ENCODE measurements at regions not wholly inside any gene's neighbourhood (a gene's known extent, or its start where the extent isn't known, plus 50 kb on each side); places are given as distances from the start of the nearest gene placed in this dataset.

DNA sequence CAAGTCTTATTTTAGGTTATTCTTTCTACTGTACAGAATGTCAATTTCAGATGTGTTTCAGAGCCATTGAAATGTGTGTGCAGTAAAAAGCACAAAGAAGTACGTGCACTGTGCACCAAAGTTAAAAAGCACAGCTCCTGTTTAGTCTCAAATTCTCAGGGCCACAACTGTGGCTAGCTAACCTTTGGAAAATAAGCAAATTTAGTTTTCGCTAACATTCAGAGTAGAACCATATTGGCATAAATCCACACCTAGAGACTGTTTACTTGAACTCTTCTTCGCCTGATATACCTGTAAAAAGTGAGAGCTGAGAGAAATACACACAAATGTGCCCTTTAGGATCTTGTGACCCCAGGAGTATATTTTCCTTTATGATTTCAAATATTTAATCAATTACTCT, 353.9 kb downstream of the TFEC start:
- no peak overlapping the region for H4K91ac ChIP-seq (ENCODE audit: low read length)
- WGBS: 81% methylated on average over 1 of the region's 3 CpGs
- no peak overlapping the region for H2BK12ac ChIP-seq (ENCODE audit: low read length in 2 of 2)
- H4K8ac ChIP-seq (ENCODE audit: low read length): no peak overlapping the region
- no peaks in the 10 kb centered on the region for H3K36me3 ChIP-seq (ENCODE audit: control insufficient read depth in 1 of 2, insufficient read depth in 2 of 2, low read depth in 1 of 2, low read length in 2 of 2)
- no peak overlapping the region for H3K14ac ChIP-seq (ENCODE audit: low read length in 2 of 2)
- H2BK5ac ChIP-seq (ENCODE audit: low read depth, low read length, poor library complexity, severe bottlenecking): no peak overlapping the region
- H3K4me2 ChIP-seq (ENCODE audit: low read length, poor library complexity, severe bottlenecking): no peak overlapping the region
- no peak overlapping the region for H3K18ac ChIP-seq (ENCODE audit: low read depth in 1 of 2, low read length in 2 of 2)
- no peak for DNase-seq
- H3K9me3 ChIP-seq (ENCODE audit: control insufficient read depth, low read length): no peaks in the 10 kb centered on the region
- no peak overlapping the region for H2AK5ac ChIP-seq (ENCODE audit: low read length, severe bottlenecking)
- no peak overlapping the region for H2BK120ac ChIP-seq (ENCODE audit: low read depth, low read length)
- H3K4ac ChIP-seq (ENCODE audit: low read depth in 1 of 2, low read length in 2 of 2): no peak overlapping the region
- H3K9ac ChIP-seq (ENCODE audit: low read length): no peak overlapping the region
- no peaks in the 10 kb centered on the region for H3K4me1 ChIP-seq (ENCODE audit: control insufficient read depth, insufficient read depth, low read depth, low read length)
- H3K23ac ChIP-seq (ENCODE audit: low read length in 2 of 2): no peak overlapping the region
- no peak overlapping the region for H3K27ac ChIP-seq (ENCODE audit: low read length, poor library complexity, severe bottlenecking)
- H3K4me3 ChIP-seq (ENCODE audit: insufficient read depth in 1 of 2, low read depth in 1 of 2, low read length in 2 of 2): no peak overlapping the region
- no peak overlapping the region for H2BK15ac ChIP-seq (ENCODE audit: low read depth, poor library complexity, severe bottlenecking)
- no peaks in the 10 kb centered on the region for H3K27me3 ChIP-seq (ENCODE audit: control insufficient read depth in 1 of 2, insufficient read depth in 1 of 2, low read length in 2 of 2)
- H3K79me1 ChIP-seq (replicated peaks; ENCODE audit: low read length, poor library complexity, severe bottlenecking): no peaks in the 10 kb centered on the region
- H2AFZ ChIP-seq (ENCODE audit: low read depth, low read length): no peak overlapping the region

- Histone ChIP-seq H2AFZ (ENCODE audit: low read depth, low read length) (no peak overlapping the region), H3K9ac (ENCODE audit: low read length) (peak overlapping the region; percentile 23), H3K27me3 (ENCODE audit: control insufficient read depth in 1 of 2, insufficient read depth in 1 of 2, low read length in 2 of 2) (no peaks in the 10 kb centered on the region), H3K18ac (ENCODE audit: low read depth in 1 of 2, low read length in 2 of 2) (no peak overlapping the region), H2BK12ac (ENCODE audit: low read length in 2 of 2) (no peak overlapping the region), H3K4me2 (ENCODE audit: low read length, poor library complexity, severe bottlenecking) (no peak overlapping the region), H2BK5ac (ENCODE audit: low read depth, low read length, poor library complexity, severe bottlenecking) (no peak overlapping the region), H3K79me1 (replicated peaks; ENCODE audit: low read length, poor library complexity, severe bottlenecking) (no peaks in the 10 kb centered on the region), H3K36me3 (ENCODE audit: control insufficient read depth in 1 of 2, insufficient read depth in 2 of 2, low read depth in 1 of 2, low read length in 2 of 2) (no peaks in the 10 kb centered on the region), H4K91ac (ENCODE audit: low read length) (no peak overlapping the region), H4K8ac (ENCODE audit: low read length) (no peak overlapping the region), H3K9me3 (ENCODE audit: control insufficient read depth, low read length) (no peaks in the 10 kb centered on the region), H2BK15ac (ENCODE audit: low read depth, poor library complexity, severe bottlenecking) (no peak overlapping the region), H3K14ac (ENCODE audit: low read length in 2 of 2) (no peak overlapping the region), H3K4ac (ENCODE audit: low read depth in 1 of 2, low read length in 2 of 2) (no peak overlapping the region), H3K4me1 (ENCODE audit: control insufficient read depth, insufficient read depth, low read depth, low read length) (no peaks in the 10 kb centered on the region), H2AK5ac (ENCODE audit: low read length, severe bottlenecking) (no peak overlapping the region), H2BK120ac (ENCODE audit: low read depth, low read length) (no peak overlapping the region), H3K4me3 (ENCODE audit: insufficient read depth in 1 of 2, low read depth in 1 of 2, low read length in 2 of 2) (no peak overlapping the region), H3K27ac (ENCODE audit: low read length, poor library complexity, severe bottlenecking) (no peak overlapping the region), H3K23ac (ENCODE audit: low read length in 2 of 2) (no peak overlapping the region)
- peak; percentile 5 for DNase-seq
- WGBS: 82% methylated on average over 10 of the region's 10 CpGs
Observed at GRCh38 chr7:115676080-115676479, 354.5 kb downstream of the TFEC start.

DNA sequence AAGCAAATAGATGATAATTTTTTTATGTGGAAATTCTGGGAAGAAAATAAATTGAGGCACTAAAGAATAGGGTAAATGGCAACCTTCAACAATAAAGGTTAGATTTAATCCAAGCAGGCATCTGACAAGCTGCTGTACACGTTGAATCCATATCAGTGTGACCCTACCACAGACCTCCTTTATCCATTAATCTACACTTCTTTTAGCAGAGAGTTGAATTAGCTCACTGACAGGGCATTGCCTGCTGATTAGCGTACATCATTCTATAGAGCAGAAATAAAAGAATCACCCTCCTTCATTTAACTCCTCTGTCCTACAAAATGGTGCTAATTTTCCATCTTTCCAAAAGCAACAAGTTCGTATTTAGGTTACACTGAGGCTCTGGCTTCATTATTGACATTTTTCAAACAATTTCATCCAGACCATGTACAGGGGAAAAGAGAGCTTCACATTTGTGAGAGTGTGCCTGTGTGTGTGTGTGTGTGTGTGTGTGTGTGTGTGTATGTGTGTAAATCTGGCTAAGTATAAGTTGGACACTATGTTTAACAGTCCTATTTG, 356.0 kb downstream of the TFEC start:
- H2BK15ac ChIP-seq (ENCODE audit: low read depth, poor library complexity, severe bottlenecking): no peak overlapping the region
- H4K8ac ChIP-seq (ENCODE audit: low read length): no peak overlapping the region
- H3K4me2 ChIP-seq (ENCODE audit: low read length, poor library complexity, severe bottlenecking): no peak overlapping the region
- no peak overlapping the region for H3K9ac ChIP-seq (ENCODE audit: low read length)
- H2BK12ac ChIP-seq (ENCODE audit: low read length in 2 of 2): no peak overlapping the region
- H2BK120ac ChIP-seq (ENCODE audit: low read depth, low read length): no peak overlapping the region
- no peak overlapping the region for H2AK5ac ChIP-seq (ENCODE audit: low read length, severe bottlenecking)
- H3K27ac ChIP-seq (ENCODE audit: low read length, poor library complexity, severe bottlenecking): no peak overlapping the region
- no peaks in the 10 kb centered on the region for H3K36me3 ChIP-seq (ENCODE audit: control insufficient read depth in 1 of 2, insufficient read depth in 2 of 2, low read depth in 1 of 2, low read length in 2 of 2)
- no peaks in the 10 kb centered on the region for H3K79me1 ChIP-seq (replicated peaks; ENCODE audit: low read length, poor library complexity, severe bottlenecking)
- no peaks in the 10 kb centered on the region for H3K27me3 ChIP-seq (ENCODE audit: control insufficient read depth in 1 of 2, insufficient read depth in 1 of 2, low read length in 2 of 2)
- H3K18ac ChIP-seq (ENCODE audit: low read depth in 1 of 2, low read length in 2 of 2): no peak overlapping the region
- no peak overlapping the region for H3K23ac ChIP-seq (ENCODE audit: low read length in 2 of 2)
- no peak overlapping the region for H2BK5ac ChIP-seq (ENCODE audit: low read depth, low read length, poor library complexity, severe bottlenecking)
- no peak overlapping the region for H3K14ac ChIP-seq (ENCODE audit: low read length in 2 of 2)
- no peak overlapping the region for H2AFZ ChIP-seq (ENCODE audit: low read depth, low read length)
- WGBS: 83% methylated on average over 3 of the region's 3 CpGs
- no peak overlapping the region for H3K4ac ChIP-seq (ENCODE audit: low read depth in 1 of 2, low read length in 2 of 2)
- no peaks in the 10 kb centered on the region for H3K4me1 ChIP-seq (ENCODE audit: control insufficient read depth, insufficient read depth, low read depth, low read length)
- no peak for DNase-seq
- no peak overlapping the region for H4K91ac ChIP-seq (ENCODE audit: low read length)
- H3K9me3 ChIP-seq (ENCODE audit: control insufficient read depth, low read length): no peaks in the 10 kb centered on the region
- no peak overlapping the region for H3K4me3 ChIP-seq (ENCODE audit: insufficient read depth in 1 of 2, low read depth in 1 of 2, low read length in 2 of 2)

DNA sequence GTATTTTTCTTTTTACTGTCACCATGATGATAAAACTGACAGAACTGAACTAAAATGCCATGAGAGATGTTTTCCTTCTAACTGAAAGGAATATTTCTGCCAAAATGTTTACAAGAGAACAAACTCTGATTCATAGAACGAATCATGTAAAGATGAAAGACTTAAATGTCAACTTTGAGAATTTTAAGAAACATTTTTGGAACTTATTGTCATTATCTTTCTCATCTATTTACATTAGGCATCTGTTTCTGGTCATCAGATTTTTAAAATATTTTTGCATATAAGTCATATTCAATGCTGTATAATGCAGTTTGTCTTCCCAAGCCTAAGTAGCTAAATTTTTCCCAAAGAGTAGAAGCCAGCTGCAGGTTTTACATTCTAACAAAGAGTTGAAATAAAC, 358.5 kb downstream of the TFEC start:
- no peak overlapping the region for H2BK120ac ChIP-seq (ENCODE audit: low read depth, low read length)
- no peak overlapping the region for H3K9ac ChIP-seq (ENCODE audit: low read length)
- H3K23ac ChIP-seq (ENCODE audit: low read length in 2 of 2): no peak overlapping the region
- no peak overlapping the region for H3K4me2 ChIP-seq (ENCODE audit: low read length, poor library complexity, severe bottlenecking)
- no peak overlapping the region for H2BK12ac ChIP-seq (ENCODE audit: low read length in 2 of 2)
- peak; percentile 7 for DNase-seq
- no peak overlapping the region for H4K8ac ChIP-seq (ENCODE audit: low read length)
- H3K18ac ChIP-seq (ENCODE audit: low read depth in 1 of 2, low read length in 2 of 2): no peak overlapping the region
- H3K14ac ChIP-seq (ENCODE audit: low read length in 2 of 2): no peak overlapping the region
- H3K4ac ChIP-seq (ENCODE audit: low read depth in 1 of 2, low read length in 2 of 2): no peak overlapping the region
- H3K79me1 ChIP-seq (replicated peaks; ENCODE audit: low read length, poor library complexity, severe bottlenecking): no peaks in the 10 kb centered on the region
- H3K27me3 ChIP-seq (ENCODE audit: control insufficient read depth in 1 of 2, insufficient read depth in 1 of 2, low read length in 2 of 2): no peaks in the 10 kb centered on the region
- H2AFZ ChIP-seq (ENCODE audit: low read depth, low read length): no peak overlapping the region
- no peak overlapping the region for H2BK15ac ChIP-seq (ENCODE audit: low read depth, poor library complexity, severe bottlenecking)
- H2AK5ac ChIP-seq (ENCODE audit: low read length, severe bottlenecking): no peak overlapping the region
- H3K9me3 ChIP-seq (ENCODE audit: control insufficient read depth, low read length): no peaks in the 10 kb centered on the region
- H3K4me3 ChIP-seq (ENCODE audit: insufficient read depth in 1 of 2, low read depth in 1 of 2, low read length in 2 of 2): no peak overlapping the region
- WGBS: no CpG with 5 or more reads among the region's 1 CpG
- no peak overlapping the region for H4K91ac ChIP-seq (ENCODE audit: low read length)
- no peak overlapping the region for H2BK5ac ChIP-seq (ENCODE audit: low read depth, low read length, poor library complexity, severe bottlenecking)
- H3K27ac ChIP-seq (ENCODE audit: low read length, poor library complexity, severe bottlenecking): no peak overlapping the region
- no peaks in the 10 kb centered on the region for H3K4me1 ChIP-seq (ENCODE audit: control insufficient read depth, insufficient read depth, low read depth, low read length)
- H3K36me3 ChIP-seq (ENCODE audit: control insufficient read depth in 1 of 2, insufficient read depth in 2 of 2, low read depth in 1 of 2, low read length in 2 of 2): no peaks in the 10 kb centered on the region
